ENCODE measurements at regions not wholly inside any gene's neighbourhood (a gene's known extent, or its start where the extent isn't known, plus 50 kb on each side); places are given as distances from the start of the nearest gene placed in this dataset.

GRCh38 chr2:217270485-217271121 is 410.7 kb upstream of the TNP1 start:
- DNase-seq (ENCODE audit: low spot score), result no peak

- no peak for DNase-seq (ENCODE audit: low spot score)
These were observed 410.0 kb upstream of the TNP1 start for GRCh38 chr2:217269701-217270484.

- no peak for DNase-seq (ENCODE audit: low spot score)
These were observed 409.1 kb upstream of the TNP1 start for GRCh38 chr2:217268978-217269377.

GRCh38 chr2:217267758-217268157 is 407.9 kb upstream of the TNP1 start:
- DNase-seq (ENCODE audit: low spot score), result no peak

- DNase-seq (ENCODE audit: low spot score), result no peak
These were observed 403.9 kb upstream of the TNP1 start for GRCh38 chr2:217263756-217264155.

GRCh38 chr2:217262911-217263310 is 403.0 kb upstream of the TNP1 start:
- DNase-seq (ENCODE audit: low spot score), result no peak

GRCh38 chr2:217261452-217261851 is 401.6 kb upstream of the TNP1 start:
- no peak for DNase-seq (ENCODE audit: low spot score)

- DNase-seq (ENCODE audit: low spot score), result no peak
These were observed 400.7 kb upstream of the TNP1 start for GRCh38 chr2:217260441-217261115.

GRCh38 chr2:217258170-217258569 is 398.3 kb upstream of the TNP1 start:
- no peak for DNase-seq (ENCODE audit: low spot score)

- DNase-seq (ENCODE audit: low spot score), result no peak
These were observed 396.4 kb upstream of the TNP1 start for GRCh38 chr2:217256251-217256650.

GRCh38 chr2:217254111-217254510 is 394.2 kb upstream of the TNP1 start:
- DNase-seq (ENCODE audit: low spot score), result no peak

- no peak for DNase-seq (ENCODE audit: low spot score)
These were observed 392.3 kb upstream of the TNP1 start for GRCh38 chr2:217252181-217252580.

- DNase-seq (ENCODE audit: low spot score), result no peak
These were observed 390.2 kb upstream of the TNP1 start for GRCh38 chr2:217250013-217250524.

GRCh38 chr2:217249121-217250012 is 389.5 kb upstream of the TNP1 start:
- no peak for DNase-seq (ENCODE audit: low spot score)

GRCh38 chr2:217248312-217248935 is 388.6 kb upstream of the TNP1 start:
- DNase-seq (ENCODE audit: low spot score), result no peak

- no peak for DNase-seq (ENCODE audit: low spot score)
These were observed 387.6 kb upstream of the TNP1 start for GRCh38 chr2:217247476-217247875.

GRCh38 chr2:217246108-217246507 is 386.2 kb upstream of the TNP1 start:
- no peak for DNase-seq (ENCODE audit: low spot score)

GRCh38 chr2:217244815-217245214 is 385.0 kb upstream of the TNP1 start:
- no peak for DNase-seq (ENCODE audit: low spot score)

GRCh38 chr2:217242947-217243346 is 383.1 kb upstream of the TNP1 start:
- DNase-seq (ENCODE audit: low spot score), result no peak

GRCh38 chr2:217231724-217232123 is 371.9 kb upstream of the TNP1 start:
- no peak for DNase-seq (ENCODE audit: low spot score)

GRCh38 chr2:217231212-217231611 is 371.3 kb upstream of the TNP1 start:
- no peak for DNase-seq (ENCODE audit: low spot score)
